NCI-H526 (cell line): ENCODE measurements at regions not wholly inside any gene's neighbourhood (a gene's known extent, or its start where the extent isn't known, plus 50 kb on each side); places are given as distances from the start of the nearest gene placed in this dataset.
"Not testable (repeated sequence)": the region's sequence is repeated elsewhere in the genome, so short reads cannot be mapped to it uniquely, and the experiment has no call there.

ENCODE experiments used
- DNase-seq, 2 experiments: peaks; one replicate each; lab custom pipeline; 2025; lab: John Stamatoyannopoulos, UW

DNA sequence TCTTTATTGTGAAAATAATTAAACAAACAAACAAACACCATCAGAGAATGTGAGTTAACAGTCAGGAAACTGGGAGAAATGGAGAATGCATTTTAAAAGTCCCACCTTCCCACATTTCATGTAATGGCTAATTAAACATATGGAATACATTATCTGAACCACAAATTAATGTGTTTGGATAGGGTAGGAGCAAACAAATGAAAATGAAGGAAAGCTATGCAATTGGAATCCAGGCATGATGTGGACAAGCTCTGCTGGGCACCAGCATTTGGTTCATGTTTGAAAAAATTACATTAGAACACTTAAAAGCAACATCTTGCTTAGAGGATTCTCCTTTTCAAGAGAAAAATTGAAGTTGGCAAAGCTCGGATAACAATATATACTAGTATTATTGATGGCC is 628.1 kb downstream of the LMO4 start:
- DNase-seq, result no peak

DNA sequence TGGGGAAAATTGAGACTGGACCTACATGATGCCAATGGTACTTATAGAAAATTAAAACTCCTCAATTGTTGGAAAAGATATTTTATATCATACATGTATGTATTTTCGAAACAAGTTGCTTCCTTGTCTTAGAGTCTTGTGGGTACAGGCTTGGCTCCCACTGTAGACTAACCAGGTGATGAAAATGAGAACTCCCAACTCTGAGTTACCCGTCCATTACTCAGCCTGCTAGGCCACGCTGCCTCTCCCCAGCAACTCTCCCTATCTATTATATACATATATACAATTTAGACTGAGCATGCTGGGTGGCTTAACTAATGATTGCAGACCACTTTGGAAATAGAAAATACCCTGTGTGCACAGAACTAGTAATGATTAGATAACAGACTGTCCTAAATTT is 628.7 kb downstream of the LMO4 start:
- no peak for DNase-seq

DNA sequence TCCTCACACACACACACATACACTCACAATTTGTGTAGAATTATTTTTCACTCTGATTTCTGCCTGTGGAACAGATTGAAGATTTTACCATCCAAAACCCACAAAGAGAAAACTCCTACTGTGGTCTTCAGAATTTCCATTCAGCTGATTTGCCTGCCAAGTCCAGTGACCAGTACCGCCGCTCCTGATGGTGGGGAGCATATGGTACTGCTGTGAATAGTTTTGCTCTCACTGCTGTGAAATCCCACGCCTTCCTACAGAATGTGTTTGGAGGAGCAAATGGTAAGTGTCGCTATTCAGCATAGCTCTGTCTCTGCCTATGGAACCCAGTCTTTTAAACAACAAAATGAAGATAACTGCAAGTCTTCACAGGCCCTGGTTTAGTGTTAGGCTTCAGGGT is 629.5 kb downstream of the LMO4 start:
- peak in 1 of 2 experiments; percentile 2 for DNase-seq

DNA sequence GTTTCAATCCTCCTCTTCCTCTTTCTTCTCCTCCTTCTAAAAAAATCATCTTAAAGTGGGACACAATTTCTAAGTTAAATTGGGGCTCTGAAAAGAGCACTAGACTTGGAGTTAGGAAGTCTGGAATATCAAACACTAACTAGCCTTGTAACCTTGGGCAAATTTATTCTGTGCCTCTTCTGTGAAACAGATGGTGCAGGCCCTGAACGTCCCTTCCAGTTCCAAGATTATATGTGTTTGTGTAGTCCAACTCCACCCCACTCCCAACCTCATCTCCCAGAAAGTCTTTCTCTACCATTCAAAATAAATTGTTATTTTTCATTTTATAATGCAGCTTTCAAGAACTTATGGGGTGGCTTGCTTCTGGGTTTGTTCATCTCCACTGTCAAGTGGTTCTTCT is 630.0 kb downstream of the LMO4 start:
- DNase-seq, result no peak

DNA sequence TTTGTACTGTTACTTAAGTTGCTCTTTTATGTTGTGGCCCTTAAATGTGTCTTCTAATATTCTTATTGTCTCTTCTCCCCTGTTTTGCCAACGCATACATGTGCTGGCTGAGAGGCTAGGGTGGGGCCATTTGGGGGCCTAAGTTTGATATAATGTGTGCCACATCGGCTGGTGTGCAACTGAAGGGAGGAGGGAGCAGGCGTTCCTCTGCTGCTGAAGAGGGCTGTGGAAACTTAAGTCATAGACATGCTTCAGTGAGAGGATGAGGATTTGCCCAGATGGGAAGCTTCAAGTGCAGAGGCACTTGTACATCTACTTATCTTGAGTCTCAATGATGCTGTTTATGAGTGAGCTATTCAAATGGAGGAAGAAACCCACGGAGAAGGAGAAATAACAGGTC is 630.6 kb downstream of the LMO4 start:
- DNase-seq, result no peak

DNA sequence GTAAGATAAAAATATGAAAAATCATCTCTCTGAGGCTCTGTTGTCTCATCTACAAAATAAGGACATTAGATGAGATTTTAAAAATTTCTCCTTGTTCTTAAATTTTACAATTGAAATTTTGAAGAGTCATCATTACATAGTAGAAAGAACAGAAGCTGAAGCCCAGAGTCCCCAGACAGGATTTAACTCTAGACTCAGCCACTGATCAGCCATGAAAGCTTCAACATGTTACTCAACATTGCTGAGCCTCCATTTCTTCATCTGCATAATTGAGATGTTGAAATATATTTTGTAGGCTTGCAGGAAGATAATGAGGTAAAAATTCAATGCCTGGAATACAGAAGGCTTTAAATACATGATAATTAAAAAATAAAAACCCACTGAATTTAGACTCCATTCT is 633.3 kb downstream of the LMO4 start:
- DNase-seq, result no peak

DNA sequence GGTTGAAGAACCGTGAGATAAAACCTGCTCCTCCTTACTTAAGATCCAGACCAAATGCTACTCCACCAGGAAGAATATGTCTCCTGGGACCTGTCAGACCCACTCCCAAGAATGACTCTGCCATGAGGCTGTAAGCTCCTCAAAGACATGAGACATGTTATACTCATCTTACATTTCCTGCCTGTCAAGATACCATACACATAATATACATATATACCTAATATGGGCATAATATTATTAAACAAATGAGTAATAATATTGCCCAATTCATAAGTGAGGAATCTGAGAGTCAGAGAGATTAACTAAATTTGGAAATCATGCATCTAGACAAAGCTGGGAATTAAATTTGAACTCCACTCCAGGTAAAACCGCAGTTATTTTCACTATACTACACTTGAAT is 634.9 kb downstream of the LMO4 start:
- no peak for DNase-seq

DNA sequence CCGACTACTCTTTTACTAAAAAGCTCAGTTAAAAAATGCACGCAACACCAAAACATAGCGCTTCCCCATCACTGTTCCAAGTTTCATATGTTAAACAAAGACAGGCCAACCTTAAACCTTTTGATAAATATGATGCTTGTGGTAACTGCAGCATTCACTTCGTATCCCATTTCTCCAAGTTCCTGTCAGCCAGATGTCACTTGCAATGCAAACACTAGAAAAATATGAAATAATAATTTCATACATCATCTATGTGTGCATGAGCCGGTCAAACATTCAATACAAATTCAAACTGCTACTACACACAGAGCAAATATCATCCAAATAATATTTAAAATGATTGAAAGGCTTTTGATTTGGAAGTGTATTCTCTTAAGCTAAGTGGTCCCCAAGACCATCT is 636.5 kb downstream of the LMO4 start:
- no peak for DNase-seq

DNA sequence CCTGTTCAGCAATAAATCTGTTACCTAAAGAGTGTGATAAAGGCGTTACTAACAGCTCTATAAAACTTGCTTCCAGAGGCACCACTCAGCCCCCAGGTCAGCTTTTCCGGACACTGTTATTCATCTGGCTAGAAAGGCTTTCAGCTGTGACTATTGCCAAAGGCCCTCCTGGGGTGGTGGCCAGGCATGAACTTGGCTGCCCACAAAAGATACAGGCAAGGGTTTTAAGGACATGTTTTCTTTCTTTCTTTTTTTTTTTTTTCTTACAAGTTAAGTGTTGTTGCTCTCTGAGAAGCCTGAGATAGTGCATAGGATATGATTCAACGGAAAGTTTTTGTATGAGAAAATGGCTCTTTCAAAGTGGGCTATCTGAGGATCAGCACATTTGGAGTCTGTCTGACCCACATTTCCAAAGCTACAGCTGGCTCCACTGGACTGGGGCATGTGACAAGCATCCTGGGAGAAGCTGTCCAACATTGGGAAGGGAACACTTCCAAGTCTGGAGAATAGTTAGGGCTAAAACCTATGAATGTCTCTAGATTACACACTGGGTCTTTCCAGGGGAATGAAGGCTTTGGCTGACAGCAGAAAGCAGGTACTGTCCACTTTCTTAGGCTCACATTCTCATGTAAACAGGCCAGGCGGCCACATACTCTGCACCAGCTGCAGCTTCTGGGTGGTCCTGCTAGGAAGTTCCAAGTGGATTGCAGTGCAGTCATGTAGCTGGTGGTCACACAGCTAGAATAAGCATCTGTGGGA is 639.7 kb downstream of the LMO4 start:
- no peak for DNase-seq

DNA sequence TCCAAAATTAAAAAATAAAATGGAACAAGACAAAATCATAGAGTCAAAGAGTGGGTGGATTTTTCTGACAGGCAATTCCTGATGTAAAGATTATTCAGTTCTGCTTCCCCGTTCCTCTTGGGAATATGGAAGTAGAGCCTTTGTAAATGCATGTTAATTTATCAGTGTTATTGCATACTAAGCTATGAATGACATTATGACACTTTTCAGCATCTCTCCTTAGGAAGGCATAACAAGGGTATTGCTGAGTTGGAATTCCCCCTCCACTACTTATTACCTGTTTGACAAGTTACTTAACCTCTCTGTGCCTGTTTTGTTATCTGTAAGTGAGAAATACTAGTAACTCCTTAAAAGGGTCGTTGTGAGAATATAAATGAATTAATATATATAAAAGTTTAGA is 640.4 kb downstream of the LMO4 start:
- no peak for DNase-seq

DNA sequence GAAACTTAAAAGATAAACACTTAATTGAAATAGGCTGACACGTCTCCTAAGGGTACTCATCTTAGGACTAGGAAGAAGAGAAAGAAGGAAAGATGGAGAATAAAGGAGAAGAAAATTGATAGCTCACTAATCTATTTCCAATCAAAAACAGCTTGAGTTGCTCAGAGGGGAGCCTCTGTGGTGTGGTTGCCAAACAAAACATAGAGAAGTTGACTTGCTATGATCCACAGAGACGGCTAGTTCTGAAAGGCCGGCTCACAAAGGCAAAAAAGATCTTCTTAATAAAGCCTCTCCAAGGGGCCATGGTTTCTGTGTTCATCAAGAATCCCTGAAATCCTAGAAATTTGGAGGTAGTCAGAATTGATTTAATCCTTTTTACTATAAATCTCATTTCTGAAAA is 644.1 kb downstream of the LMO4 start:
- DNase-seq, result no peak

DNA sequence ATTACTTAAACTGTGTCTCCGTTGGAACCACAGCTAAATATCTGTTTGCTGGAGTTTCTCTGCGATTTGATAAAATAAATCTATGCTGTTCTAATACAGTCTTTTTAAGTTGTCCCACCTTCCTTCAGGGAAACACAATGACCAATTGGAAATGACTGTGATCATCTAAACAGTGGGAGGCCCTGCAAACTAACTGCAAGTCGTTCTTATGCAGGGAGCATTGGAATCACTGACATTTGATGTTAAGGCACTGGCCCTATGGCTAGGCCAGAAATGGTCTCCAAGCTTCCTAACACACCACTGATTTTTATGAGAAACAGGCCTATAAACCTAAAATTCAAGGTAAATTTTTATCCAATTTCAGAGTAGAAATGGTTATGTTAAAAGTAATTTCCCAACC is 645.2 kb downstream of the LMO4 start:
- DNase-seq, result no peak

DNA sequence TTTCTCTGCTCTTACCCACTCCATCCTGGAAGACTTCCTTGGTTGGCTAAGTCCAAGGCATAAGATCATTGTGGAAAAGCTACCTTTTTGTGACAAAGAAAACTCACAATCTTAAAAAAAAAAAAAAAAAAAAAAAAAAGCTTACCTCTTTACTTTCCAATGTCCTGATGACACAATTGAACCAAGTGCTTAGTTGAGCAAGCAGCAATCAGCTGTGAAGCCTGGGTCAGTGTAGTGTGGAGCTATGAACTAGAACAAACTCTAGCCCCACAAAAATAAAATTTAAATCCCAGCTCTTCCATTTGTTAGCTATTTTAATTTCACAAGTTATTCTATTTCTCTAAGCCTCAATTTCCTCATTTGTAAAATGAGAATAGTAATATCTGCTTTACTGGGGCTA is 647.6 kb downstream of the LMO4 start:
- DNase-seq, result no peak

DNA sequence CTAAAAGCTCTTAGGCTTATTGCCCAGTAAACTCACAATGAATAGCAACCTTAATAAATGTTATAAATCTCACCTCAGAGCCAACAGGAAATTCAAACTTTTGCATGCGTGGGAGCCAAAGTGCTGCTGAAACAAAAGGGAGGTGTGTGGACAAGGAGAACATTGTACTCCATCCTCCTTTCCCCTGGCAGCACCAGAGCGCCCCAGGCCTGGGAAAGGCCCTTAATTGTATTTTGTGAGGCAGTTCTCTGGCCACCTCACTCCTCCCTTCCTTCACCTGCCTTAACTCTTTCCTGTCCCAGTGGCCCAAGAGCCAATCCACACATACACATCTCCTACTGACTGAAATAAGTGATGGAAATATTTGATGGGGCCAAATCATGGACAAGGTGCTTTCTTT is 648.5 kb downstream of the LMO4 start:
- peak in 1 of 2 experiments; percentile 10 for DNase-seq

DNA sequence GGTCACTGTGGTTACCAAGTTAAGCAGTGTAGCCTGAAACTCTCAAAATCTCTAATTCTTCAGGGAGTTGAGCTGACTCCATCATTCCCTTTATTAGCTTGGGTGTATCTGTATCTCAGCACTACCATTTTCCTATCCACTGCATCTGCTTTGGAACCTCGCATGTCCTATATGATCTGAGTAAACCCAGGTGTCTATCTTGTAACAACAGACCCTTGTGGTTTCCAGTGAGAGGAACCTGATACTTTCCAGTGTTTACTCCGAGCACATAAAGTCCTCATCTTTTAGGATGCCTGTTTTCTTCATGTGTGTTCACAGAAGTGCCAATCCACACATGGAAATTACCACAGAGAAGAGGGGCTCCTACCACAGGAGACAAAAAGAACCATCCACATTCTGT is 650.4 kb downstream of the LMO4 start:
- peak; percentile 29 to 37 for DNase-seq

DNA sequence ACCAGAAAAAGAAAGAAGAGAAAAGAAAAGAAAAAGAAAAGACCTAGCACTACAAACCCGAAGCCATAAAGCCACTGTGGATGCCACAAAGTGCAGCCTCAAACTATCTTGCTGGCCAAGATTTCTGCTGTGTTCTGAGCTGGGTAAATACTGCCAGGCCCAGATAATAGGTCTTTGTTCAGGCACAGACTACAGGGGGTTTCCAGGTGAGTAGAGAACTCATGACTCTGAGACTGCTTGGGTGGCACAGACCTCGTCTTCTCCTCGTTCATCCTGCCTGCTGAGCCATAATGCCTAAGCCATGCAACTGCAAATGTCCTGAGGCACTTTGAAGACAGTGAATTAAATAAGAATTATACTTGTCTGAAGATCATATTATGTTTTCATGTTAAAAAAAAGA is 651.8 kb downstream of the LMO4 start:
- DNase-seq, result peak in 1 of 2 experiments; percentile 8

DNA sequence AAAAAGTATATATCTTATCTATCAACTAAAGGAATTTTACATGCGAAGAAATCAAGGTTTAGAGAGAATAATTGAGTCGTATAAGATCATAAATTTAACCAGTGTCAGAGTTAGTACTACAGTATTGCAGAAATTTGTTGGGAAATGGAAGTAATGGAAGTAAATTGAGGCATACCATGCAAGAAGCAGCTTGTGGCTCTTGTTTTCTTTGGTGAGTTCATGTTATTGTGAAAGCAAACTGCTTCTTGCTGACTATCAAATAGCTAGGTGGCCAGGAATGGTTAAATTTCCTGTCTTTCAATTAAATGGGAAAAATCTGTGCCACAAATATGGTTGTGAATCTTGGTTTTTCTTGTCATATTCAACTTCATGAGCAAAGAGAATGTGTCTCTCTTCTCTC is 652.7 kb downstream of the LMO4 start:
- DNase-seq, result no peak

DNA sequence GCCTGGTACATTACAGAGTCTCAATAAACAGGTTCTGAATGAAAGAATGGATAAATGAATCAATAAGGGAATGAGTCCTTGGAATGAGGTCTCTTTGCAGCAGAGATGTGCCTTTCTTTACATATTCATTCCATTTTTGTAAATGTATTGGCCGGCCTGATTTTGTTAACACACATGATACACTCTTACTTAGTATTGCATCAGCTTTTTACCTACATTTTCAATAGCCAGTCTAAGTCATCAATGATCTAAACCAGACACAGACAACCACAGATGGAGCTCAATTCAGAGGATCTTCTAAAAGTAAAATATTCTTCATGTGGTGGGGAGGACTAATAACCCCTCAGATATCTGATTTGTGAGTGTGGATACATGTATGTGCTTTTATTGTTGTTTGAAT is 653.1 kb downstream of the LMO4 start:
- no peak for DNase-seq

DNA sequence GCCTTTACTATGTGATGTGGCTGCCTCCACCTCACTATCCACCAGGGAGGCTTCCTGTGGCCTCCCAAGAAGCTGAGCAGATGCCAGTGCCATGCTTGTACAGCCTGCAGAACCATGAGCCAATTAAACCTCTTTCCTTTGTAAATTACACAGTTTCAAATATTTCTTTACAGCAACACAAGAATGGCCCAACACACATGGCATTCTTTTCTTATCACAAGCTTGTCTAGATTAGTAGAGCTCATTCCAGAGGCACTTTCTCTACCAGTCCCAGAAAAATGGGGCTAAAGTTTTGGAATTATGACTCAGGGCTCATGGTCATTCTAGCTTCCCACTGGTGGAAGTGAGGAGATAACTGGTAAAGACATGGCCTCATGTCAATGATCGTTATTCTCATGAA is 655.2 kb downstream of the LMO4 start:
- DNase-seq, result no peak

DNA sequence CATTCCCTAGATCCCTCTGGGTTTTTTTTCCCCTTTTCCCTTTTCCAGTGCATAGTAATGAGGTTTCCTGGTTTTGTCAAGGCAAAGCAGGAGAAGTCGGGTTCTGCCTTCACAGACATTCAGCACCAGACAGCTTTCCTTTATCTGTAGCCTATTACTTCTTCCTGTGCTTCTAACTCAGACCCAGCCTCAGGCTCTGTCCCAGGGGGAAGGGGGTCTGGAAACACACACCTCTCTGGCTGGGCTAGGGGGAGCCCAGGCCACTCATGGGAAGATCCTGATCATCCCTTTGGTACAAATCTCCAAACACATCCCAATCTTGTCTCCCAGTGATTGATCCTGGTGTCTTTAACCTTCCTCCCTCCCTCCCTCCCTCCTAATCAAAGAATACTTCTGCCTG is 656.4 kb downstream of the LMO4 start:
- no peak for DNase-seq

DNA sequence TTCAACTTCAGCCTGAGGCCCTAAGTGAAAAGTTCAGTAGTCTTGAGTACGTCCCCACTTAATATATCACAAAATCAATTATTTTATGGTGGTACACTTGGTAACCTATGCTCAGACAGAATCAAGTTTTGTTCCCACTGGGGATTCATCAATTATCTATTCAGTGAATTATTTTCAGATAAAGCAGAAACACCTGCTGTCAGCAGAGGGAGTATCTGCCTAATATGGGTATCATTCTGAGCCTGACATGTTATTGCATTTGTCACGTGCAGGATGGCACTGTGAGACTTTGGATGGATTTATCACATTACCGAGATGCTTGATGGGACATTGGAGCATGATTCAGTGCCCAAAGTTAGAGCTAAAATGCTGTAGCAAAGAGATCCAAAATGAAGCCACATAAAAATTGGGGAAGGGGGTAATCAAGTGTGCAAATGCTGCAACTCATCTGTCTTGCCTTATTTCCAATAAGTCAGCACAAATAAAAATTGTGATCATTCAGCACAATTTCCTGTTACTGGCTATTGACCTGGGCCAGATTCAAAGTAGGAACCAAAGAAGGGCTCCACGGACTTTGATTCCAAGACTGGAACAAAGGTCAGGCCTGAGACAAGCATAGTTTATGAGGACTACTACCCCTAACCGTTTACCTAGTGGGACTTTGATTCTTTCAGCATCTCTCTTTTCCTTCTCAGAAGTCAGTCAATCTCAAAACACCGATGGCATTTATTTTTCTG is 657.6 kb downstream of the LMO4 start:
- DNase-seq, result peak in 1 of 2 experiments; percentile 1

DNA sequence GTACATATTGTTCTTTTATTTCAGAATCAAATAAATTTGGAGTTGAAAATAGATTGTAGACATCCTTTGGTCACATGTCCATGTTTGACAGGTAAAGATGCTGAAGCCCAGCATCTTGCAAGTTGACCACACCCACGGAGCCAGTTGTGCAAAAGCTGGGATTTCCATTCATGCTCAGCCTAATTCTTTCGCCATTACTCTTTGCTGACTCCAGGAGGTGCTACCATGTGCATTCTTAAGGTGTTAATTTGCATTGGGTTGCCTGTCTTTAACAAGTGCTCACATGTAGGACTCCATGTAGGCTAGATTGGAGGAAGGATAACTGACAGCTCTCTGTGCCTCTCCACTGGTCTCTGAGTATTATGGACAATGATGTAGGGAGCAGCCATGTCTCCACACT is 660.7 kb downstream of the LMO4 start:
- DNase-seq, result peak in 1 of 2 experiments; percentile 1

DNA sequence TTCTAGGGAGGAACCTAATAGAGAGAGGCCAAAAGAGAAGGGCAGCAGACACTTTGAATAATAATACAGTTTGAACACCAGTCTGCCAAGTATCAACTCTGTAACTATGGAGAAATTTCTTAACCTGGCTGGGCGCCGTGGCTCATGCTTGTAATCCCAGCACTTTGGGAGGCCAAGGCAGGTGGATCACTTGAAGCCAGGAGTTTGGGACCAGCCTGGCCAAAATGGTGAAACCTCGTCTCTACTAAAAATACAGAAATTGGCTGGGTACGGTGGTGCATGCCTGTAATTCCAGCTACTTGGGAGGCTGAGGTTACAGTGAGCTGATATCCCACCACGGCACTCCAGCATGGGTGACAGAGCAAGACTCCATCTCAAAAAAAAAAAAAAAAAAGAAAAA is 663.9 kb downstream of the LMO4 start:
- DNase-seq, result not testable (repeated sequence)

DNA sequence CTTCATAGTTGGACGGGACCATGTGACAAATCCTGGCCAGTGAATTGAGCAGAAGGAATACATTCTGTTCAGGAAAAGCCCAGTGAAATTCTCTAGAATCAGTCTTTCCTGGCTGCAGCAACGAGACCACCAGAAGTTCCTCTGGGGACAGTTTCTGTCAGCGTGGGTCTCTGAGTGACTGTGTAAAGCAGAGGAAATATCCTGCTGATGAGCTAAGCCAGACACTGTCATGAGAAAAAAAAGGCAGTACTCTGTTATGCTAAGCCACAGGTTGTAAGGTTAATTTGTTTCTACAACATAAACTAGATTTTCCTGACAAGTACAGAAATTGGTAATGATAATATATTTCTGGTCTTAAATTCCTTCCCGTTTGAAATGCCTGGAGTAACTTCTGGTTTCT is 664.4 kb downstream of the LMO4 start:
- no peak for DNase-seq
